ENCODE measurements at regions not wholly inside any gene's neighbourhood (a gene's known extent, or its start where the extent isn't known, plus 50 kb on each side); places are given as distances from the start of the nearest gene placed in this dataset.
"Not testable (repeated sequence)": the region's sequence is repeated elsewhere in the genome, so short reads cannot be mapped to it uniquely, and the experiment has no call there.

- DNase-seq, result no peak
- intact Hi-C loops (cut with DNase I), result no loop called here
These were observed 75.9 kb upstream of the CAB39 start for GRCh38 chr2:230636684-230637271.

GRCh38 chr2:230637486-230637885, 75.2 kb upstream of the CAB39 start:
- DNase-seq; intact Hi-C loops (cut with DNase I): not testable (repeated sequence)

- peak in 1 of 42 donors; percentile 8 for DNase-seq
- intact Hi-C loops (cut with DNase I), result no loop called here
These were observed 72.1 kb upstream of the CAB39 start for GRCh38 chr2:230640540-230641011.

- DNase-seq, result peak in 1 of 42 donors; percentile 31
- intact Hi-C loops (cut with DNase I), result no loop called here
These were observed 69.7 kb upstream of the CAB39 start for GRCh38 chr2:230642966-230643365.

GRCh38 chr2:230643576-230644291, 68.9 kb upstream of the CAB39 start:
- DNase-seq, result peak in 29 of 42 donors; percentile 11 to 72 (median 36)
- intact Hi-C loops (cut with DNase I), result no loop called here

- peak in 1 of 42 donors; percentile 20 for DNase-seq
- intact Hi-C loops (cut with DNase I), result no loop called here
These were observed 68.2 kb upstream of the CAB39 start for GRCh38 chr2:230644356-230644935.

GRCh38 chr2:230648356-230648755, 64.3 kb upstream of the CAB39 start:
- DNase-seq, result no peak
- intact Hi-C loops (cut with DNase I), result no loop called here

- DNase-seq, result no peak
These were observed 62.0 kb upstream of the CAB39 start for GRCh38 chr2:230650585-230651137.

GRCh38 chr2:230654057-230654456, 58.6 kb upstream of the CAB39 start:
- intact Hi-C loops (cut with DNase I), result no loop called here
- no peak for DNase-seq

More at GRCh38 chr2:230650585-230651137, 62.0 kb upstream of the CAB39 start:
- intact Hi-C loops (cut with DNase I), result no loop called here

GRCh38 chr2:230657462-230657861, 55.2 kb upstream of the CAB39 start:
- no peak for DNase-seq
- intact Hi-C loops (cut with DNase I), result no loop called here

GRCh38 chr2:230657906-230658305, 54.7 kb upstream of the CAB39 start:
- DNase-seq, result no peak
- intact Hi-C loops (cut with DNase I), result no loop called here

GRCh38 chr2:230658577-230658876, 54.1 kb upstream of the CAB39 start:
- DNase-seq, result no peak
- intact Hi-C loops (cut with DNase I), result no loop called here

- DNase-seq, result no peak
- intact Hi-C loops (cut with DNase I), result no loop called here
These were observed 53.6 kb upstream of the CAB39 start for GRCh38 chr2:230658877-230659652.

GRCh38 chr2:230660294-230661060, 52.2 kb upstream of the CAB39 start:
- DNase-seq, result peak in 35 of 42 donors; percentile 12 to 60 (median 39)
- intact Hi-C loops (cut with DNase I), result no loop called here

GRCh38 chr2:230661072-230661957, 51.3 kb upstream of the CAB39 start:
- DNase-seq, result no peak
- intact Hi-C loops (cut with DNase I), result no loop called here
